GM19025 (cell line): ENCODE measurements at regions not wholly inside any gene's neighbourhood (a gene's known extent, or its start where the extent isn't known, plus 50 kb on each side); places are given as distances from the start of the nearest gene placed in this dataset.

ENCODE experiments used
- ATAC-seq: cut with Tn5 transposase; IDR thresholded peaks from one replicate; pipeline ENCODE4 v1.9.1; 2021; ENCODE audit warnings: mild to moderate bottlenecking, low read depth, moderate library complexity; ENCODE audit not compliant: unreplicated experiment

GRCh38 chr16:51820176-51820575 is 669.1 kb upstream of the SALL1 start:
- no peak for ATAC-seq

GRCh38 chr16:51818342-51818944 is 667.4 kb upstream of the SALL1 start:
- no peak for ATAC-seq

DNA sequence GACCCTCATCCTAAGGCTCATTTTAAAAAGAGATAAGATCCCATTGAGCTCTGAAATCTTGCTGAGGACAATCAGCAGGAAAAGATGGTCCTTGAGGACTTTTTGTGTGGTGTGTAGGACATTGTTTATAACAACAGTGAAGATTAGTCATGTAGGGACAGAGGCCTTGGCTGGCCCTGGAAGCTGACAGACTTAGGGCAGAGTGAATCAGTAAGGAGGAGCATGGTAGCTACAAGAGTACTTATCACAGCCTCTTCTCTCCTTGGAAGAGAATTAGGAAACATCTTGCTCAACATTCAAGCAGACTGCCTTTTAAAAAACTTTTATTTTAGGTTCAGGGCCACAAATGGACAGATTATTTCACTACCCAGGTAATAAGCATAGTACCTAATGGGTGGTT is 665.9 kb upstream of the SALL1 start:
- ATAC-seq, result no peak

- ATAC-seq, result no peak
Measured at GRCh38 chr16:51815523-51815922, 664.5 kb upstream of the SALL1 start.

GRCh38 chr16:51814617-51815016 is 663.5 kb upstream of the SALL1 start:
- no peak for ATAC-seq

DNA sequence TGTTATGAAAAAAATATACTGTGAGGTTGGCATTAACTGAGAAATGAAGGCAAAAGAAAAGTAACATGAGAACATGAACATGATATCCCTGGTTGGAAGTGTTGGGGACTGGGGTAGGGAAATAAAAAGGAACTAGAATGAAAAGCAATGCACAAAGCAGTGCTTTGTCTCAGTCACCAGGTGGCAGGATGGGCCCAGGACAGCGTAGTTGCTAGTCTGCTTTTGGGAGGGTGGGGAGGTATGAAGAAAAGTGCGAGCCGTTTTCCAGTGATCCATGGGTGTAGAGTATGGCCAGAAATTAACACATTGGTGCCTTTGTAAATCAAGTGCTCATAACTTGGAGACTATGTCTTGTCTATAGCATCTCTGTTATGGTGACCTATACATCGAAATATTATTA is 662.5 kb upstream of the SALL1 start:
- ATAC-seq, result no peak

- ATAC-seq, result no peak
Measured at GRCh38 chr16:51812945-51813344, 661.9 kb upstream of the SALL1 start.

DNA sequence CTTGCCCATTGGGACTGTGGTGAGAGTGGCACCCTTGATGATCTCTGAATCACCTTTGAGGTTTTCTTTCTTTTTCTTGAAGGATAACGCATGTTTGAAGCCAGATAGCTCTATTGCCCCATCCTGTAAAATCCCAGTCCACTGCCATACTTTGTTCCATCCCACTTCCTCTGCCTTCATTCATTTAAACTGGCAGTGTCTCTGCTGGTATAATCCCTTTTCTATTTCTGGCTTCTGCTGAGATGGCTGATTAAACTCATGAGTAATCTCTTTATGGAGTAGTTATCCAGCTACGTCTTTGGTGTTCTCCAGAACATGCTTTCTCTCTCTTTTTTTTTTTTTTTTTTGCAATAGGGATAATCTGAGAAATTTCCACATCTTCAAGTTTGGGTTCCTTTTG is 656.5 kb upstream of the SALL1 start:
- no peak for ATAC-seq

DNA sequence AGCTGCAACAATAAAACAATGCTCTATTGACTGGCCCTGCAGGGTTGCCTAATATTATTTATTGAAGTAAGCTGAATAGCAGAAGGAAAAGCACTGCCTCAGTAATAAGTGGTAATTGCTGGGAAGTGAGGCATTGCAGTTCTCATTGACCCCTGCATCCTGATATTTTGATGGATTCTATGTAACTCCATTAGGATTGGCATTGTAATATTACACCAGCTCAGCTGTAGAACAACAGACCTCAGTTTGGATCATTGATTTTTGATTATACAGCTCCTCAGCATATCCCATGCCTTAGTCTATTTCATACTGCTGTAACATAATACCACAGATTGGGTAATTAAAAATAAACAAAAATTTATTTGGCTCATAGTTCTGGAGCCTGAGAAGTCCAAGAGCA is 650.6 kb upstream of the SALL1 start:
- ATAC-seq, result no peak

- no peak for ATAC-seq
Measured at GRCh38 chr16:51797669-51798259, 646.7 kb upstream of the SALL1 start.

GRCh38 chr16:51779240-51779639 is 628.2 kb upstream of the SALL1 start:
- no peak for ATAC-seq

- no peak for ATAC-seq
Measured at GRCh38 chr16:51773071-51773890, 622.2 kb upstream of the SALL1 start.

DNA sequence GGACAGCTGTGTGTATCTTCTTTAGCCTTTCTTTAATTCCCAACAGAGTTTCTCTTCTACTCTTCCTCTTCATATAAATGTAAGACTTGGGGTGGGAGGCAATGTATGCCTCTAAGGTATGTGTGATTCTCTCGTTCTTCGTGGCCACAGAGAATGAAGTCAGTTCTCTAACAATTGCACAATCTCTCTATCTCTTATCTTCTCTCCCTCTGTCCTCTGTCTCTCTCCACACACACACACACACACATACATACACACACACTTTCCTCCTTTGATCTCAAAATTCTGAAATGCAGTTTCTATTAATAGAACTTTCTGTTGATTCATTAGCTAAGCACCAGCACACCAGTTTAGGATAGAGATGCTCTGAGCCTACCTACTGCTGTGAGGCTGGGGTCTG is 615.7 kb upstream of the SALL1 start:
- ATAC-seq, result no peak

- no peak for ATAC-seq
Measured at GRCh38 chr16:51763072-51763661, 612.1 kb upstream of the SALL1 start.

DNA sequence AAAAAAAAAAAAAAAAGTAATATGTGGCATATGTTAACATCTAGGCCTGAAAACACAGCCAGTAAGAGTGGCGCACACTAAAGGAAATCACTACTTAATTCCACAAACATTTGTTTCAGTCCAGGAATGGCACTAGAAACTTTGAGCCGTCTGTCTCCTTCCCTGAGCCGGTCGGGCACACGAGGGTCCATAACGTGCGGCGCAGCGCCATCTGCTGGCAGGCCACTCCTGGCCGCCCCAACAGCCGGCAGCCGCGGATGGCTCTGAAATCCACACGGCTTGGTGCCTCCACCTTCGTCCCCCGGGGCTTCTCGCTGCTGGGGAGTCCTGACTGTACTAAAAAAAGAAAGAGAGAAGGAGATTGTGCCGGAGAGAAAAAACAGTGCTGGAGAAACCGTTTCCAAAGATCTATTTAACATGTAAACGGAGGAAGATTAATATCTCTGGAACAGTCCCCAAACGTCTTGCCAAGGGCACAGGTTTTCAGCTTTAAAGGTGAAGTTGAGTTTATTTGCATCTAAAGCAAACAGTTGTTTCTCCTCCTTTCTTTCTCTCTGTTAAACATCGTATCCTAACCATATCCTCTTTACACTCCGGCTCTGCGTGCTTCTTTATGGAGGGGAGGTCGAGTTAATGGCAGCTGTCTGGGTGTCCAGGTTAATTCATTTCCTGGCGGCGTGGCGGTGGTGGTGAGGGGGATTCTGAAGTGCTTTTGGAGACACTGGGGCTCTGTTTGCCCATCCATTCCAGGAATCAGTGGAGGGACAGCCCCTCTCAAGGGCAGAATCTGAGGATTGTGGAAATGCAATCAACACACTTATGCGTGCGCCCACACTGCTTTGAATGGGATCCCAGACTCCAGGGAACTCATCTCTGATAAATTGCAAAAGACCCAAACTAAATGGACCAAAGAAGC is 611.3 kb upstream of the SALL1 start:
- peak; percentile 92 for ATAC-seq

- ATAC-seq, result no peak
Measured at GRCh38 chr16:51761001-51761400, 609.9 kb upstream of the SALL1 start.

DNA sequence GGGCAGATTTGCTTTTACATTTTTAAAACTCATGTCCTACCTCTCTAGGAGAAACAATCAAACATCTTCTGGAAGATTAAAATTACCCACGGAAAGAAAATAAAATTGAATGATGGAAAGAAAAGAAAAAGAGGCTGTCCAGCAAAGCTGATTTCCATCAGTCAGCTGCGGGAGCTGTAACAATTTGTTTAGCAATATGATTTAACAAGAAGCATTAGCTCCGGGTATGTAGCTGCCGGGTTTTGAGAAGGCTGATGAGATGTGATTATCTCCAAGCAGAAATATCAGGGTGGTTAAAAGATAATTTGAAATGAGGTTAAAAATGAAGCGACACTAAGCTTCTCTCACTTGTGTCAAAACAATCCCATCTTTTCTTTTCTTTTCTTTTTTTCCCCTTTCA is 608.9 kb upstream of the SALL1 start:
- ATAC-seq, result no peak

GRCh38 chr16:51759329-51759728 is 608.3 kb upstream of the SALL1 start:
- ATAC-seq, result no peak

- ATAC-seq, result no peak
Measured at GRCh38 chr16:51757921-51758479, 606.9 kb upstream of the SALL1 start.

DNA sequence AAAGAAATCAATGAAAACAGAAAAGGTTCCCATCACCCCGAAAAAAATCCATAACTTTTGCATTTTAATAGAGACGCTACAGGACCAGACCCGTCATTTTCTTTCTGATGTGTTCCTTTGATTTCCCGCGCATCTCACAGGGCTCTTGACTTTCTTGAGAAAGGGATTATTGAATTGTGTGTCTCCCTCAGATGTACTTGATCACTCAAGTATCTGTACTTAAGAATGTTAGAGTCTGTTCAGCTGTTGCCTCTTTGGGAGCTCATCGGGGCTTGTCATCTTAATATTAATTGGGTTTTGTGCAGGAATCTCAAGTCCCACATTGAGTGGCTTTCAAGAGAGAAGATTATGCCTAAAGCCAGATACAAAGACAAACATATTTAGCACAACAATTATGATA is 606.4 kb upstream of the SALL1 start:
- ATAC-seq, result no peak
